ENCODE measurements at regions not wholly inside any gene's neighbourhood (a gene's known extent, or its start where the extent isn't known, plus 50 kb on each side); places are given as distances from the start of the nearest gene placed in this dataset.
A peak's percentile ranks its signal among the peaks of the same experiment; 100 is the strongest.
"Not testable (repeated sequence)": the region's sequence is repeated elsewhere in the genome, so short reads cannot be mapped to it uniquely, and the experiment has no call there.

- DNase-seq (ENCODE audit: low read depth in 4 of 4, low spot score in 3 of 4), result no peak
Observed at GRCh38 chr1:157274698-157275534, 136.7 kb upstream of the ETV3 start.

DNA sequence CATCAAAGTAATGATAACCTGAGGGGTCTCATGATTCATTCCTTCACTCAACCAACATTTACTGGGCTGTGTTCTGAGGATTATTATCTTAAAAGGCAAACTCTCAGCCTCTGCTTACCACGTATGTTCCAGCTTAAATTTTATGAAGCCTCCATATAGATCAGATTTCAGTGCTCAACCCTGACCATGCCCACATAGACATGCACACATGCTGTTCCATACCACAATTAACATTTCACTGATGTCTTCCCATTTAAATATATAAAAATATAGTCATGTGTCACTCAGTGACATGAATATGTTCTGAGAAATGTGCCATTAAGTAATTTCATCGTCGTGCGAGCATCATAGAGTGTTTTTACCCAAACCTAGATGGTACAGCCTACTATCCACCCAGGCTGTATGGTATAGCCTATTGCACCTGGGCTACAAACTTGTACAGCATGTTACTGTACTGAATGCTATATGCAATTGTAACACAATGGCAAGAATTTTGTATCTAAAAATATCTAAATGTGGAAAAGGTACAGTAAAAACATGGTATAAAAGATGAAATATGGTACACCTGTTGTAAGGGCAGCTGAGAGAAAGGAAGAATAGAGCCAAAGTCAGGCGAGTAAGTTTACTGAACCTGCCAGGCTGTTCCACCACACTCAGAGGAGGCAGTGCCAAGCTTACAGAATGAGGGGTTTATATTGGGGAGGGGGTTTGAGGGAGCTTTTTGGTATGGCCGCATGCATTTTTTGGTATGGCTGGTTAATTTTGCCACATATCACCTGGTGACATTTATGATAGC, 134.7 kb upstream of the ETV3 start:
- DNase-seq (ENCODE audit: low read depth in 4 of 4, low spot score in 3 of 4), result no peak

DNA sequence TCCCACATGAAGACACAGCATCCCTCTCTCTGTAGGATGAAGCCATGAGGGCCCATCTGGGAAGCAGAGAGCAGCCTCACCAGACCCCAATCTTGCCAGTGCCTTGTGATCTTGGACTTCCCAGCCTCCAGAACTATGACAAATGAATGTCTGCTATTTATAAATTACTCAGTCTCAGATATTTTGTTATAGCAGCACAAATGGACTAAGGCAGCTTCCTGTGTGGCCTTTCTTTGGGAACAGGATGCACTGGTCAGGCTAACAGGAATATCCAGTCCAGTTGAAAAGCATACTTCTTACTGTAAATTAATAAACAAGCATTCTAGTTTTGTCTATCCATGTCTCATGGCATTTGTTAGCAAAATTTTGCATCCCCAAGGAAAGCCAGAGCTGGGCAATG, 134.1 kb upstream of the ETV3 start:
- DNase-seq (ENCODE audit: low read depth in 4 of 4, low spot score in 3 of 4), result no peak

DNA sequence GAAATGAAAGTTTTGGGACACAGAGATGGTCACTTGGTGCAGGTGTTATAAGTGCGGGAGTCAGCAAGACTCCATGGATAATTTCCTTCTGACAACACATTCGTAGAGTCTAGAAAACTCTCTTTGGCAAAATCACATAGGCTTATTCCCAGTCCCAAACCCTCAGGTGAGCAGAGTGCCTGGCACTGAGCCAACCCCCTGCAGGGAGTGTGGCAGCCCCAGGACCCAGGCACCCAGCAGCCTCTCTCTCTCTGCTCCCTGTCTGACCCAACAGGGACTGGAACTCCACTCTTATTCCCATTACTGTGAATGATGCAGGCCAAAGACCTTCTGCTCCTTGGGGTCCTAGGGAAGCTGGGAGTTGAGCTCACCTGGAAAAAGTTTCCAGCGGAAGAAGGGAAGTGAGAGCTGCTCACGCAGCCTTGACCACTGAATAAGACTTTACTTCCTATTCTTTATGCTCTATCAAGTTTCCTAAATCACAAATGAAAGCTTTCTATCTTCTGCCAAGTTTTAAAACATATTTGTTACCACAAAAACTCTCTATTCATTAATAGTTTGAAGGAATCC, 132.6 kb upstream of the ETV3 start:
- no peak for DNase-seq (ENCODE audit: low read depth in 4 of 4, low spot score in 3 of 4)

DNA sequence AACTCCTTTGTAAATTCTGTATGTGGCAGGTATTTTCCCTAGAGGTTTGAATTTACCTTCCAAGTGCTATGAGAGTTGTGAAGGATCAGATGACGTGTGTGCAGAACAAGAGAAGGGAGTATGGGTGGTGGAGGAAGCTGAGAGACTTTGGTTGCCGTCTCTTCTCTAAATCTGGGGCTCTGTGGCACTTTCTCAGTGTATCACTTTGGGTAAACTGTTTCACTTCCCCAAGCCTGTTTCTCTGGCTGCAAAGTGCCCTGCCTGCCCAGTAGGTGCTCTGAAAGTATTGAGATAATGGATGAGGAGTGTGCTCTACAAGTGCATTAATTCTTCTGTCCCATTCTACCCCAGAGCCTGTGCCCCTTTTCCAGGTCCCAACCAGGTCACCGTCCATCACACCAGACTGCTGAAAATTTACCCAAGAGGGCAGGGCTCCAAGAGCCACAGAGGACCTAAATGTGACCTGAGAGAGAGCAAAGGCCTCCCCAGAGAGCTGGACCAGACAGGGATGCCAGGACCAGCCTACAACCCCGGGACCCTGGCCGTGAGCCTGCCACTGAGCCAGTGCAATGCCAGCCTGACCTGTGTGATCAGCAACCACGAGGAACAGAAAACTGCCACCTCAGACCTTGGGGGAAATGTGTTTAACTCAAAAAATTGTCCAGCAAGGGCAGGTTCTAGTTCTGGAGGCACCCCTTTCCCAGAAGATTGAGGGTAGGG, 131.6 kb upstream of the ETV3 start:
- DNase-seq (ENCODE audit: low read depth in 4 of 4, low spot score in 3 of 4), result no peak

- DNase-seq (ENCODE audit: low read depth in 4 of 4, low spot score in 3 of 4), result no peak
Observed at GRCh38 chr1:157262891-157263290, 124.7 kb upstream of the ETV3 start.

GRCh38 chr1:157262422-157262821, 124.2 kb upstream of the ETV3 start:
- DNase-seq (ENCODE audit: low read depth in 4 of 4, low spot score in 3 of 4), result no peak

- DNase-seq (ENCODE audit: low read depth in 4 of 4, low spot score in 3 of 4), result not testable (repeated sequence)
Observed at GRCh38 chr1:157255891-157256290, 117.7 kb upstream of the ETV3 start.

- not testable (repeated sequence) for DNase-seq (ENCODE audit: low read depth in 4 of 4, low spot score in 3 of 4)
Observed at GRCh38 chr1:157254183-157254582, 116.0 kb upstream of the ETV3 start.

- no peak for DNase-seq (ENCODE audit: low read depth in 4 of 4, low spot score in 3 of 4)
Observed at GRCh38 chr1:157252473-157252872, 114.3 kb upstream of the ETV3 start.

DNA sequence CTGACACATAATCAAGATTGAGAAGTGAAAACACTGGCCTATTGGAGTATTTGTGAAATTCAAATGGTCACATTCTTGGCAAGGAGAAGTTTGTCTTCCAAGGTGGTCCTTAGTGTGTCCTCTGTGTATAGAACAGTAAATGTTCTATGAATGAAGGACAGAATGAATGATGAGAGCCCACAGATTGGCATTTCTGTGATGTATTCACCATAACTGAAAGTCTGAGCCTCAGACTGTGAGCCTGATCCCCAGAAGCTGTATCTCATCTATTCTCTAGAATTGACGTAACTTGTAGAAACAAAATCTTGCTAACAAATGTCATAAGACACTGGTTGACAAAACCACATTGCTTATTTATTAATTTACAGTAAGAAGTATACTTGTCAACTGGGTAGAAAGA, 111.5 kb upstream of the ETV3 start:
- DNase-seq (ENCODE audit: low read depth in 4 of 4, low spot score in 3 of 4), result no peak

DNA sequence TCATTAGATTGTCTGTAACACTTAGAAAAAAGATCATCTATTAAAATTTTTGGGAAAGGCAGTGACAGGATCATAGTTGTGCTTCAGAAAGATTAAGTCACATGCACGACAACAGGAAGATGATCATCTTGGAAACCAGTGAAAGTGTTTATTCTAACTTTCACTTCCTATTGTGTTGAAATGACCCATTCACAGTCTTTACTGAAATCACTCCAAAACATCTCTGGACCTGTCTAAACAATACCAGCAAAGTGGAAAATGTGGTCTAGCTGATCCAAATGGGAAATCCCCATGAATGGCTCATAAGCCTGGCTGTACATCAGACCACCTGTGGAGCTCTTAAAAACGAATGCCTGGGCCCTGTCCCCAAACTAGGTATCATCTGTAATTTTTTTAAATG, 111.1 kb upstream of the ETV3 start:
- no peak for DNase-seq (ENCODE audit: low read depth in 4 of 4, low spot score in 3 of 4)

DNA sequence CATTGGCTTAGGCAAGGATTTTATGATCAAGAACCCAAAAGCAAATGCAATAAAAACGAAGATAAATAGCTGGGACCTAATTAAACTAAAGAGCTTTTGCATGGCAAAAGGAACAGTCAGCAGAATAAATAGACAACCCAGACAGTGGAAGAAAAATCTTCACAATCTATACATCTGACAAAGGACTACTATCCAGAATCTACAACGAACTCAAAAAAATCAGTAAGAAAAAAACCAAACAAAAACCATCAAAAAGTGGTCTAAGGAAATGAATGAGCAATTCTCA, 109.5 kb upstream of the ETV3 start:
- not testable (repeated sequence) for DNase-seq (ENCODE audit: low read depth in 4 of 4, low spot score in 3 of 4)

GRCh38 chr1:157247005-157247763, 109.0 kb upstream of the ETV3 start:
- DNase-seq (ENCODE audit: low read depth in 4 of 4, low spot score in 3 of 4), result no peak

GRCh38 chr1:157245823-157246222, 107.6 kb upstream of the ETV3 start:
- no peak for DNase-seq (ENCODE audit: low read depth in 4 of 4, low spot score in 3 of 4)

- no peak for DNase-seq (ENCODE audit: low read depth in 4 of 4, low spot score in 3 of 4)
Observed at GRCh38 chr1:157241185-157241538, 103.0 kb upstream of the ETV3 start.

DNA sequence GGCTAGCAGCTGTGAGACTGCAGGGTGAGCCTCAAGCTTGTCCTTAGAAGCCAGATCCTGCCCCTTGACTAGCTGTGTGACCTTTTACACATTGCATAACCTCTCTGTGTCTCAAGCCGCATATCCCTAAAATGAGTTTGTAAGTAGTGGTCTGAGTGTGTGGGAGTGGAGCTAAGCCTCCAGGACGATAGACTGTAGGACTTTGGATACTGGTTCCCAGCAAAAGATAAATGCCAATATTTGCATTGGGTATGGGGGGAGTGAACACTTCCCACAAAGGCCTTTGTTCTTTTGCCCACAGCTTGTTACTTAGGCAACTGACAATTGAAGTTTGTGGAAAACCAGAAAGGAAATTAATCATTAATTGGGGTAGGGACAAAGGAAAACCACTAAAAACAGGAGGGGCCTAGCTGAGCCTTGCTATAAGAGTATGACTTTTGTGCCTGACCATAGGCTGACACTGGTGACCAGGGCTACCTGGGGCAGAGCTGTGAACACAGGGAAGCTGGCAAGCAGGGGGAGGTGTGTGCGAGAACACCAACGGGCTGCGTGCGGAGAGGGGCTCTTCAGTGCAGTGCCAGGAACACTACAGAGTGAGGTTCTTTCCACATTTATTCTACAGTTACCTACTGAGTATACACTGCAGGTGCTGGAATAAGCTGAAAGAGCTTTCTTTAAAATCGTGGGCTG, 102.4 kb upstream of the ETV3 start:
- peak; percentile 16 to 36 (median 27) for DNase-seq (ENCODE audit: low read depth in 4 of 4, low spot score in 3 of 4)

- no peak for DNase-seq (ENCODE audit: low read depth in 4 of 4, low spot score in 3 of 4)
Observed at GRCh38 chr1:157239936-157240335, 101.7 kb upstream of the ETV3 start.

- DNase-seq (ENCODE audit: low read depth in 4 of 4, low spot score in 3 of 4), result no peak
Observed at GRCh38 chr1:157238585-157238984, 100.4 kb upstream of the ETV3 start.

DNA sequence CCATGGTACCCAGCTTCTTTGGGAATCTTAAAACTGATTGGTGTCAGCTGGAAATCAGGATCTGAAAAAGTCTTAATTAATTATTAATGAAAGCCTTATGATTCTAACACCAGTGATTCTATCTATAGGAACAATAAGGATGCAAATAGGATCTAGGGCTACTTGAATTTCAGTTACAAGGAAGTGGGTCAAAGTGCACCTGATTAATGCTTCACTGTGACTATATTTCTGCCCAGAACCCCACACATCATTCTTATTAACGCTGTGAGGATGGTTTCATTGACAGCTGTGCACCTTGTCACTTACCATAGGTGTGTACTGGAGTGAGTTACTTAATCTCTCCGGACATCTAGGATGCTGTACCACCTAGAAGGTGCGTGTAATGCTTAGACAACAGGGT, 99.8 kb upstream of the ETV3 start:
- DNase-seq (ENCODE audit: low read depth in 4 of 4, low spot score in 3 of 4), result no peak
